ENCODE measurements at regions not wholly inside any gene's neighbourhood (a gene's known extent, or its start where the extent isn't known, plus 50 kb on each side); places are given as distances from the start of the nearest gene placed in this dataset.

- TF ChIP-seq CHD7 (IDR thresholded peaks at IDR 0.05; ENCODE audit: insufficient replicate concordance, low read length) = no peak
- peak; percentile 51 for TF ChIP-seq MAX (IDR thresholded peaks at IDR 0.05)
Observed at GRCh38 chr18:76672627-76673026, 149.7 kb upstream of the ZNF236 start (continued).

Measured in H1 (cell line).